ENCODE measurements at regions not wholly inside any gene's neighbourhood (a gene's known extent, or its start where the extent isn't known, plus 50 kb on each side); places are given as distances from the start of the nearest gene placed in this dataset.
"Not testable (repeated sequence)": the region's sequence is repeated elsewhere in the genome, so short reads cannot be mapped to it uniquely, and the experiment has no call there.

GRCh38 chrX:4655743-4656142 is 942.3 kb upstream of the PRKX start:
- no peaks in the 10 kb centered on the region for H3K36me3 Mint-ChIP-seq (ENCODE audit: low read depth)
- TF ChIP-seq CTCF (IDR thresholded peaks at IDR 0.05) = no peak

GRCh38 chrX:4642114-4642513 is 928.7 kb upstream of the PRKX start:
- POLR2A ChIA-PET = no interaction called here
- Mint-ChIP-seq H3K36me3 (ENCODE audit: low read depth) (no peaks in the 10 kb centered on the region), H3K4me3 (no peak overlapping the region), H3K27ac (no peak overlapping the region), H3K4me1 (ENCODE audit: low read depth) (no peaks in the 10 kb centered on the region), H3K9me3 (no peaks in the 10 kb centered on the region), H3K27me3 (no peaks in the 10 kb centered on the region)
- DNase-seq = no peak
- no peak for TF ChIP-seq CTCF (IDR thresholded peaks at IDR 0.05)
- intact Hi-C loops (cut with micrococcal nuclease) = no loop called here
- no peak for ATAC-seq
- CTCF ChIA-PET = no interaction called here

More at GRCh38 chrX:4655743-4656142, 942.3 kb upstream of the PRKX start:
- Mint-ChIP-seq H3K4me3 (no peak overlapping the region), H3K4me1 (ENCODE audit: low read depth) (no peaks in the 10 kb centered on the region), H3K27ac (no peak overlapping the region), H3K27me3 (no peaks in the 10 kb centered on the region), H3K9me3 (peaks cover 2% of the 10 kb centered on the region)
- no peak for DNase-seq
- CTCF ChIA-PET = no interaction called here
- intact Hi-C loops (cut with micrococcal nuclease) = no loop called here
- no peak for ATAC-seq
- POLR2A ChIA-PET = interaction anchor here (0.6 kb wide), 1 partner anchor 14 kb away, joined by 3 read pairs; no protein-coding TSS in a partner anchor

- DNase-seq = no peak
- H3K9me3 Mint-ChIP-seq = no peaks in the 10 kb centered on the region
- CTCF ChIA-PET = no interaction called here
- no peaks in the 10 kb centered on the region for H3K36me3 Mint-ChIP-seq (ENCODE audit: low read depth)
- POLR2A ChIA-PET = no interaction called here
- no peak for ATAC-seq
- intact Hi-C loops (cut with micrococcal nuclease) = no loop called here
- no peak overlapping the region for H3K4me3 Mint-ChIP-seq
- no peak overlapping the region for H3K27ac Mint-ChIP-seq
- no peaks in the 10 kb centered on the region for H3K4me1 Mint-ChIP-seq (ENCODE audit: low read depth)
- TF ChIP-seq CTCF (IDR thresholded peaks at IDR 0.05) = no peak
- no peaks in the 10 kb centered on the region for H3K27me3 Mint-ChIP-seq
These were observed 924.6 kb upstream of the PRKX start for GRCh38 chrX:4638036-4638435.

GRCh38 chrX:4627414-4627813 is 914.0 kb upstream of the PRKX start:
- no peak overlapping the region for H3K4me3 Mint-ChIP-seq
- no peak for ATAC-seq
- H3K27me3 Mint-ChIP-seq = no peaks in the 10 kb centered on the region
- ChIA-PET CTCF (no interaction called here), POLR2A (no interaction called here)
- H3K9me3 Mint-ChIP-seq = peaks cover 4% of the 10 kb centered on the region
- intact Hi-C loops (cut with micrococcal nuclease) = no loop called here
- H3K4me1 Mint-ChIP-seq (ENCODE audit: low read depth) = no peaks in the 10 kb centered on the region
- TF ChIP-seq CTCF (IDR thresholded peaks at IDR 0.05) = no peak
- no peaks in the 10 kb centered on the region for H3K36me3 Mint-ChIP-seq (ENCODE audit: low read depth)
- no peak overlapping the region for H3K27ac Mint-ChIP-seq
- no peak for DNase-seq

- Mint-ChIP-seq H3K36me3 (ENCODE audit: low read depth) (no peaks in the 10 kb centered on the region), H3K27me3 (no peaks in the 10 kb centered on the region), H3K4me1 (ENCODE audit: low read depth) (no peaks in the 10 kb centered on the region), H3K4me3 (no peak overlapping the region), H3K27ac (no peak overlapping the region), H3K9me3 (no peaks in the 10 kb centered on the region)
- ChIA-PET POLR2A (no interaction called here), CTCF (no interaction called here)
- intact Hi-C loops (cut with micrococcal nuclease) = no loop called here
- ATAC-seq = no peak
- no peak for TF ChIP-seq CTCF (IDR thresholded peaks at IDR 0.05)
- DNase-seq = no peak
These were observed 909.2 kb upstream of the PRKX start for GRCh38 chrX:4622486-4623167.

- POLR2A ChIA-PET; H3K4me3 Mint-ChIP-seq; intact Hi-C loops (cut with micrococcal nuclease); H3K9me3 Mint-ChIP-seq; H3K36me3 Mint-ChIP-seq (ENCODE audit: low read depth); CTCF ChIA-PET; H3K4me1 Mint-ChIP-seq (ENCODE audit: low read depth); H3K27ac Mint-ChIP-seq; H3K27me3 Mint-ChIP-seq; ATAC-seq; DNase-seq: not testable (repeated sequence)
These were observed 900.2 kb upstream of the PRKX start for GRCh38 chrX:4613651-4614050.
